ENCODE measurements at regions not wholly inside any gene's neighbourhood (a gene's known extent, or its start where the extent isn't known, plus 50 kb on each side); places are given as distances from the start of the nearest gene placed in this dataset.

DNA sequence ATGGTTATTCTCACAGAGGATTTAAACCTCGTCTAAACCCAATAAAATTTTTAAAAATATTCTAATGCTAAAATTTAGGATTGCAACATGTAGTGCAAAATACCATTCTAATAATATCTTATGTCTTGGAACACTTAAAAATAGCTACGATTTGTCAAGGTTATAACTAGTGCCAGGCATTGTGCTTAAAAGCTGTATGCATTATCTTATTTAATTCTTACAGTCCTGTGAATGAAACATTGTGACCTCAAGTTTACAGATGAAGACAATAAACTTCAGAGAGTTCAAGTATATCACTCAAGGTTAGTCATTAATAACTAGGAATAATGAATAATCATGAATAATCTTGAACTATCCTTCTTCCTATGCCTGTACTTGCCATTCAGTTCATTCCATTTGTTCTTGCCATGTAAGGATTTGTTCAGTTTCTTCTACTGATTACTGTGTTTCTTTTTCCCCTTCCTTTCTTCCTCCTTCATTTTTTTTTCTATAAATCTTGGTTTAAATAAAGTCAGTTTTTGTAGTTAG lies 897.6 kb upstream of the NR2F2 start (continued):
- TF ChIP-seq, protein P1, sequence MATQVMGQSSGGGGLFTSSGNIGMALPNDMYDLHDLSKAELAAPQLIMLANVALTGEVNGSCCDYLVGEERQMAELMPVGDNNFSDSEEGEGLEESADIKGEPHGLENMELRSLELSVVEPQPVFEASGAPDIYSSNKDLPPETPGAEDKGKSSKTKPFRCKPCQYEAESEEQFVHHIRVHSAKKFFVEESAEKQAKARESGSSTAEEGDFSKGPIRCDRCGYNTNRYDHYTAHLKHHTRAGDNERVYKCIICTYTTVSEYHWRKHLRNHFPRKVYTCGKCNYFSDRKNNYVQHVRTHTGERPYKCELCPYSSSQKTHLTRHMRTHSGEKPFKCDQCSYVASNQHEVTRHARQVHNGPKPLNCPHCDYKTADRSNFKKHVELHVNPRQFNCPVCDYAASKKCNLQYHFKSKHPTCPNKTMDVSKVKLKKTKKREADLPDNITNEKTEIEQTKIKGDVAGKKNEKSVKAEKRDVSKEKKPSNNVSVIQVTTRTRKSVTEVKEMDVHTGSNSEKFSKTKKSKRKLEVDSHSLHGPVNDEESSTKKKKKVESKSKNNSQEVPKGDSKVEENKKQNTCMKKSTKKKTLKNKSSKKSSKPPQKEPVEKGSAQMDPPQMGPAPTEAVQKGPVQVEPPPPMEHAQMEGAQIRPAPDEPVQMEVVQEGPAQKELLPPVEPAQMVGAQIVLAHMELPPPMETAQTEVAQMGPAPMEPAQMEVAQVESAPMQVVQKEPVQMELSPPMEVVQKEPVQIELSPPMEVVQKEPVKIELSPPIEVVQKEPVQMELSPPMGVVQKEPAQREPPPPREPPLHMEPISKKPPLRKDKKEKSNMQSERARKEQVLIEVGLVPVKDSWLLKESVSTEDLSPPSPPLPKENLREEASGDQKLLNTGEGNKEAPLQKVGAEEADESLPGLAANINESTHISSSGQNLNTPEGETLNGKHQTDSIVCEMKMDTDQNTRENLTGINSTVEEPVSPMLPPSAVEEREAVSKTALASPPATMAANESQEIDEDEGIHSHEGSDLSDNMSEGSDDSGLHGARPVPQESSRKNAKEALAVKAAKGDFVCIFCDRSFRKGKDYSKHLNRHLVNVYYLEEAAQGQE (IDR thresholded peaks at IDR 0.05; ENCODE audit: low read depth, low read length), result no peak
- TF ChIP-seq ELF1 (IDR thresholded peaks at IDR 0.05) (no peak), GABPA (IDR thresholded peaks at IDR 0.05; ENCODE audit: low read depth) (no peak), RCOR1 (IDR thresholded peaks at IDR 0.05; ENCODE audit: low read length) (no peak), FOXJ3 (CRISPR knock-in tag; IDR thresholded peaks at IDR 0.05) (no peak), TCF12 (IDR thresholded peaks at IDR 0.05) (no peak), GATA2 (CRISPR knock-in tag; IDR thresholded peaks at IDR 0.05) (no peak), NFIC (IDR thresholded peaks at IDR 0.05; ENCODE audit: borderline replicate concordance) (no peak), SIN3A (IDR thresholded peaks at IDR 0.05; ENCODE audit: borderline replicate concordance, low read depth, low read length) (no peak), RFX5 (IDR thresholded peaks at IDR 0.05; ENCODE audit: low read length) (no peak), JUND (IDR thresholded peaks at IDR 0.05) (no peak)
- TF ChIP-seq, protein P2, sequence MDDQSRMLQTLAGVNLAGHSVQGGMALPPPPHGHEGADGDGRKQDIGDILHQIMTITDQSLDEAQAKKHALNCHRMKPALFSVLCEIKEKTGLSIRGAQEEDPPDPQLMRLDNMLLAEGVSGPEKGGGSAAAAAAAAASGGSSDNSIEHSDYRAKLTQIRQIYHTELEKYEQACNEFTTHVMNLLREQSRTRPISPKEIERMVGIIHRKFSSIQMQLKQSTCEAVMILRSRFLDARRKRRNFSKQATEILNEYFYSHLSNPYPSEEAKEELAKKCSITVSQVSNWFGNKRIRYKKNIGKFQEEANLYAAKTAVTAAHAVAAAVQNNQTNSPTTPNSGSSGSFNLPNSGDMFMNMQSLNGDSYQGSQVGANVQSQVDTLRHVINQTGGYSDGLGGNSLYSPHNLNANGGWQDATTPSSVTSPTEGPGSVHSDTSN (IDR thresholded peaks at IDR 0.05), result no peak
- TF ChIP-seq, protein P3, sequence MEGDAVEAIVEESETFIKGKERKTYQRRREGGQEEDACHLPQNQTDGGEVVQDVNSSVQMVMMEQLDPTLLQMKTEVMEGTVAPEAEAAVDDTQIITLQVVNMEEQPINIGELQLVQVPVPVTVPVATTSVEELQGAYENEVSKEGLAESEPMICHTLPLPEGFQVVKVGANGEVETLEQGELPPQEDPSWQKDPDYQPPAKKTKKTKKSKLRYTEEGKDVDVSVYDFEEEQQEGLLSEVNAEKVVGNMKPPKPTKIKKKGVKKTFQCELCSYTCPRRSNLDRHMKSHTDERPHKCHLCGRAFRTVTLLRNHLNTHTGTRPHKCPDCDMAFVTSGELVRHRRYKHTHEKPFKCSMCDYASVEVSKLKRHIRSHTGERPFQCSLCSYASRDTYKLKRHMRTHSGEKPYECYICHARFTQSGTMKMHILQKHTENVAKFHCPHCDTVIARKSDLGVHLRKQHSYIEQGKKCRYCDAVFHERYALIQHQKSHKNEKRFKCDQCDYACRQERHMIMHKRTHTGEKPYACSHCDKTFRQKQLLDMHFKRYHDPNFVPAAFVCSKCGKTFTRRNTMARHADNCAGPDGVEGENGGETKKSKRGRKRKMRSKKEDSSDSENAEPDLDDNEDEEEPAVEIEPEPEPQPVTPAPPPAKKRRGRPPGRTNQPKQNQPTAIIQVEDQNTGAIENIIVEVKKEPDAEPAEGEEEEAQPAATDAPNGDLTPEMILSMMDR (IDR thresholded peaks at IDR 0.05), result no peak

DNA sequence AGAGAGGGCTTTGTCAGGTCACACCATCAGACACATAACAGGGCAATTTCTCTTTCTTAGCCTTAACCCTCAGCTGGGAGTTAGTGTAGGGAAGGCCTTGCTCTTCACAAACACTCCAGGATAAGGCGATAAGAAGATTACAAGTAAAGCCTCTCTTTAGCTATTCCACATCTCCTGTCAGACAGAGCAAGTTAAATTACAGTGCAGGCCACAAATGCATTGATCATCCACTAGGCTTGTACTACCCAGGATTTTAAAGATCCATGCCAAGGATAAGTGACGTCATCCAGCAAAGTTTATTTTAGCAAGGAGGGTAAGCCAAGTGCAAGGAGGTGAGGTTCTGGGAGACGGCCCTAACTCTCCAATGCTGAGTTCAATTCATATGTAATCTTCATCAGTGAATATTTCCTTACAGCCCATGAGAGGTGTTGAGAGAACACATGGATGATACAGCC lies 890.6 kb upstream of the NR2F2 start:
- no peak overlapping the region for H3K9ac ChIP-seq
- H4K20me1 ChIP-seq (ENCODE audit: insufficient read depth), result no peaks in the 10 kb centered on the region
- H3K9me3 ChIP-seq, result no peaks in the 10 kb centered on the region; the same call in 1 of the 2 replicates
- CTCF ChIA-PET, result no interaction called here
- H3K4me3 ChIP-seq (ENCODE audit: low read depth in 2 of 2, low read length in 1 of 2), result no peak overlapping the region
- H3K9me2 ChIP-seq, result no peaks in the 10 kb centered on the region
- H3K4me2 ChIP-seq, result no peak overlapping the region
- DNase-seq, result no peak
- no peaks in the 10 kb centered on the region; the same call in 1 of the 2 replicates for H3K27me3 ChIP-seq (ENCODE audit: insufficient read depth)
- POLR2A ChIA-PET, result no interaction called here
- no peaks in the 10 kb centered on the region for H3K79me2 ChIP-seq (ENCODE audit: insufficient read depth)
- H2AFZ ChIP-seq (ENCODE audit: low read depth), result no peak overlapping the region
- 22% methylated on average over 3 of the region's 3 CpGs for WGBS (ENCODE audit: low lambda C conversion rate)
- H3K36me3 ChIP-seq (replicated peaks in 1 of 2; ENCODE audit: control insufficient read depth in 1 of 2, insufficient read depth in 2 of 2, low read length in 1 of 2), result no peaks in the 10 kb centered on the region
- H3K4me1 ChIP-seq (ENCODE audit: control insufficient read depth in 1 of 2, insufficient read depth in 2 of 2, low read depth in 1 of 2, low read length in 1 of 2), result no peaks in the 10 kb centered on the region
- no peak overlapping the region for H3K27ac ChIP-seq (ENCODE audit: low read depth in 2 of 2, low read length in 1 of 2)
- no peaks in the 10 kb centered on the region for H3F3A ChIP-seq (replicated peaks; ENCODE audit: insufficient read depth)
- TF ChIP-seq, protein P4, sequence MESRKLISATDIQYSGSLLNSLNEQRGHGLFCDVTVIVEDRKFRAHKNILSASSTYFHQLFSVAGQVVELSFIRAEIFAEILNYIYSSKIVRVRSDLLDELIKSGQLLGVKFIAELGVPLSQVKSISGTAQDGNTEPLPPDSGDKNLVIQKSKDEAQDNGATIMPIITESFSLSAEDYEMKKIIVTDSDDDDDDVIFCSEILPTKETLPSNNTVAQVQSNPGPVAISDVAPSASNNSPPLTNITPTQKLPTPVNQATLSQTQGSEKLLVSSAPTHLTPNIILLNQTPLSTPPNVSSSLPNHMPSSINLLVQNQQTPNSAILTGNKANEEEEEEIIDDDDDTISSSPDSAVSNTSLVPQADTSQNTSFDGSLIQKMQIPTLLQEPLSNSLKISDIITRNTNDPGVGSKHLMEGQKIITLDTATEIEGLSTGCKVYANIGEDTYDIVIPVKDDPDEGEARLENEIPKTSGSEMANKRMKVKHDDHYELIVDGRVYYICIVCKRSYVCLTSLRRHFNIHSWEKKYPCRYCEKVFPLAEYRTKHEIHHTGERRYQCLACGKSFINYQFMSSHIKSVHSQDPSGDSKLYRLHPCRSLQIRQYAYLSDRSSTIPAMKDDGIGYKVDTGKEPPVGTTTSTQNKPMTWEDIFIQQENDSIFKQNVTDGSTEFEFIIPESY (IDR thresholded peaks at IDR 0.05; ENCODE audit: borderline replicate concordance, low read depth), result no peak
- TF ChIP-seq RFX5 (IDR thresholded peaks at IDR 0.05; ENCODE audit: low read length) (no peak), NFIC (IDR thresholded peaks at IDR 0.05; ENCODE audit: borderline replicate concordance) (no peak), TCF12 (IDR thresholded peaks at IDR 0.05) (no peak)
- TF ChIP-seq, protein P5, sequence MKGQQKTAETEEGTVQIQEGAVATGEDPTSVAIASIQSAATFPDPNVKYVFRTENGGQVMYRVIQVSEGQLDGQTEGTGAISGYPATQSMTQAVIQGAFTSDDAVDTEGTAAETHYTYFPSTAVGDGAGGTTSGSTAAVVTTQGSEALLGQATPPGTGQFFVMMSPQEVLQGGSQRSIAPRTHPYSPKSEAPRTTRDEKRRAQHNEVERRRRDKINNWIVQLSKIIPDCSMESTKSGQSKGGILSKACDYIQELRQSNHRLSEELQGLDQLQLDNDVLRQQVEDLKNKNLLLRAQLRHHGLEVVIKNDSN (IDR thresholded peaks at IDR 0.05; ENCODE audit: borderline replicate concordance, low read depth), result no peak
- TF ChIP-seq, protein P1 (IDR thresholded peaks at IDR 0.05; ENCODE audit: low read depth, low read length), result no peak
- TF ChIP-seq, protein P3 (IDR thresholded peaks at IDR 0.05), result no peak
